HEK293 (cell line): ENCODE measurements at regions not wholly inside any gene's neighbourhood (a gene's known extent, or its start where the extent isn't known, plus 50 kb on each side); places are given as distances from the start of the nearest gene placed in this dataset.

ENCODE experiments used
- CTCF ChIP-seq: fragments of 450-650 bp; formaldehyde crosslinking; IDR thresholded peaks from 2 replicates; pipeline ENCODE4 v1.5.1; 2016; ENCODE audit warnings: missing biosample characterization, missing genetic modification characterization
- GLIS2 ChIP-seq: fragments of 450-650 bp; formaldehyde crosslinking; IDR thresholded peaks from 2 replicates; pipeline ENCODE4 v1.5.1; 2016; ENCODE audit warnings: missing biosample characterization, missing genetic modification characterization
- KLF9 ChIP-seq: fragments of 450-650 bp; formaldehyde crosslinking; IDR thresholded peaks from 2 replicates; pipeline ENCODE4 v1.5.1; 2016; ENCODE audit warnings: missing biosample characterization, missing genetic modification characterization, low read depth
- PATZ1 ChIP-seq: fragments of 450-650 bp; formaldehyde crosslinking; IDR thresholded peaks from 2 replicates; pipeline ENCODE4 v1.5.1; 2016; ENCODE audit warnings: missing biosample characterization, missing genetic modification characterization
- SCRT2 ChIP-seq: fragments of 450-650 bp; formaldehyde crosslinking; IDR thresholded peaks from 2 replicates; pipeline ENCODE4 v1.5.1; 2016; ENCODE audit warnings: missing biosample characterization, missing genetic modification characterization
- ZBTB26 ChIP-seq: fragments of 450-650 bp; formaldehyde crosslinking; optimal IDR thresholded peaks from 2 replicates; pipeline ENCODE3; 2016; ENCODE audit warnings: missing biosample characterization, mild to moderate bottlenecking, missing genetic modification characterization
- ZNF354C ChIP-seq: fragments of 450-650 bp; formaldehyde crosslinking; IDR thresholded peaks from 2 replicates; pipeline ENCODE4 v1.5.1; 2016; ENCODE audit warnings: missing biosample characterization, missing genetic modification characterization, low read depth, borderline replicate concordance
- ZNF394 ChIP-seq: fragments of 450-650 bp; formaldehyde crosslinking; IDR thresholded peaks from 2 replicates; pipeline ENCODE4 v1.5.1; 2016; ENCODE audit warnings: missing biosample characterization, missing genetic modification characterization, mild to moderate bottlenecking, moderate library complexity, borderline replicate concordance
- ZNF645 ChIP-seq: fragments of 450-650 bp; formaldehyde crosslinking; IDR thresholded peaks from 2 replicates; pipeline ENCODE4; 2016; ENCODE audit warnings: missing biosample characterization, missing genetic modification characterization
- ZNF677 ChIP-seq: fragments of 450-650 bp; IDR thresholded peaks from 2 replicates; pipeline ENCODE4 v1.5.0; 2018; ENCODE audit warnings: missing biosample characterization, mild to moderate bottlenecking, missing genetic modification characterization, moderate library complexity
- ZNF785 ChIP-seq: fragments of 450-650 bp; formaldehyde crosslinking; IDR thresholded peaks from 2 replicates; pipeline ENCODE4 v1.5.1; 2016; ENCODE audit warnings: missing biosample characterization, missing genetic modification characterization

- TF ChIP-seq ZNF354C (tag by site-specific recombination), result no peak
- no peak for TF ChIP-seq CTCF (tag by site-specific recombination)
- TF ChIP-seq ZBTB26 (tag by site-specific recombination), result no peak
- TF ChIP-seq PATZ1 (tag by site-specific recombination), result no peak
- TF ChIP-seq ZNF677 (tag by site-specific recombination), result no peak
- TF ChIP-seq ZNF394, result no peak
- no peak for TF ChIP-seq SCRT2 (tag by site-specific recombination)
- no peak for TF ChIP-seq ZNF645 (tag by site-specific recombination)
- no peak for TF ChIP-seq KLF9 (tag by site-specific recombination)
- no peak for TF ChIP-seq GLIS2 (tag by site-specific recombination)
- TF ChIP-seq ZNF785, result no peak
These were observed 796.1 kb downstream of the TBL1XR1 start for GRCh38 chr3:176401211-176401610.
